WERI-Rb-1 (cell line): ENCODE measurements at regions not wholly inside any gene's neighbourhood (a gene's known extent, or its start where the extent isn't known, plus 50 kb on each side); places are given as distances from the start of the nearest gene placed in this dataset.

Experiments
- DNase-seq: peaks from one replicate; pipeline ENCODE4 v3.0.0-alpha.2; 2020
- H3K27ac ChIP-seq: fragments of 250-450 bp; sonication (Bioruptor Pico); 2 replicates; pipeline ENCODE4 v1.5.1; 2020; ENCODE audit warnings: mild to moderate bottlenecking, moderate library complexity
- H3K27me3 ChIP-seq: fragments of 250-450 bp; sonication (Bioruptor Pico); 2 replicates; pipeline ENCODE4 v1.5.1; 2021; ENCODE audit warnings: mild to moderate bottlenecking, low read depth, moderate library complexity; ENCODE audit not compliant: insufficient read depth, severe bottlenecking
- H3K36me3 ChIP-seq: fragments of 250-450 bp; sonication (Bioruptor Pico); 2 replicates; pipeline ENCODE4 v1.5.1; 2020; ENCODE audit warnings: mild to moderate bottlenecking, moderate library complexity
- H3K4me3 ChIP-seq: 2 replicates; pipeline ENCODE4 v1.5.1; 2011; ENCODE audit warnings: low read depth, mild to moderate bottlenecking, control low read depth, low read length
- H3K9me3 ChIP-seq: fragments of 250-450 bp; sonication (Bioruptor Pico); 2 replicates; pipeline ENCODE4 v1.5.1; 2021; ENCODE audit warnings: mild to moderate bottlenecking, moderate library complexity; ENCODE audit not compliant: severe bottlenecking
- CTCF ChIP-seq: IDR thresholded peaks from 2 replicates; pipeline ENCODE4 v1.5.1; 2011; ENCODE audit warnings: low read depth, mild to moderate bottlenecking, control low read depth, inconsistent platforms, low read length

- DNase-seq: no peak
- Histone ChIP-seq H3K27me3 (no peaks in the 10 kb centered on the region), H3K4me3 (no peak overlapping the region), H3K9me3 (no peaks in the 10 kb centered on the region), H3K36me3 (no peaks in the 10 kb centered on the region), H3K27ac (no peak overlapping the region)
- TF ChIP-seq CTCF: no peak
Observed at GRCh38 chr14:66076176-66076575, 410.0 kb upstream of the CCDC196 start.

- H3K27ac ChIP-seq: no peak overlapping the region
- no peak overlapping the region for H3K4me3 ChIP-seq
- DNase-seq: no peak
- TF ChIP-seq CTCF: no peak
- H3K27me3 ChIP-seq: no peaks in the 10 kb centered on the region
- H3K9me3 ChIP-seq: no peaks in the 10 kb centered on the region
- H3K36me3 ChIP-seq: no peaks in the 10 kb centered on the region
Observed at GRCh38 chr14:66078006-66078405, 408.2 kb upstream of the CCDC196 start.

- no peak for TF ChIP-seq CTCF
- Histone ChIP-seq H3K4me3 (no peak overlapping the region), H3K27me3 (no peaks in the 10 kb centered on the region), H3K9me3 (no peaks in the 10 kb centered on the region), H3K27ac (no peak overlapping the region), H3K36me3 (no peaks in the 10 kb centered on the region)
- no peak for DNase-seq
Observed at GRCh38 chr14:66081594-66082376, 404.4 kb upstream of the CCDC196 start.

GRCh38 chr14:66085224-66085623 is 400.9 kb upstream of the CCDC196 start:
- Histone ChIP-seq H3K36me3 (no peaks in the 10 kb centered on the region), H3K4me3 (no peak overlapping the region), H3K27me3 (no peaks in the 10 kb centered on the region), H3K9me3 (no peaks in the 10 kb centered on the region), H3K27ac (no peak overlapping the region)
- no peak for DNase-seq
- TF ChIP-seq CTCF: no peak

- no peaks in the 10 kb centered on the region for H3K9me3 ChIP-seq
- DNase-seq: no peak
- no peaks in the 10 kb centered on the region for H3K36me3 ChIP-seq
- no peaks in the 10 kb centered on the region for H3K27me3 ChIP-seq
- no peak overlapping the region for H3K27ac ChIP-seq
- H3K4me3 ChIP-seq: no peak overlapping the region
- TF ChIP-seq CTCF: no peak
Observed at GRCh38 chr14:66085665-66086064, 400.5 kb upstream of the CCDC196 start.

GRCh38 chr14:66087231-66087630 is 398.9 kb upstream of the CCDC196 start:
- no peak for DNase-seq

More at GRCh38 chr14:66087231-66087630, 398.9 kb upstream of the CCDC196 start:
- H3K27ac ChIP-seq: no peak overlapping the region
- no peak for TF ChIP-seq CTCF
- no peak overlapping the region for H3K4me3 ChIP-seq
- no peaks in the 10 kb centered on the region for H3K27me3 ChIP-seq
- no peaks in the 10 kb centered on the region for H3K36me3 ChIP-seq
- H3K9me3 ChIP-seq: no peaks in the 10 kb centered on the region
